NCI-H1092 (cell line): ENCODE measurements at regions not wholly inside any gene's neighbourhood (a gene's known extent, or its start where the extent isn't known, plus 50 kb on each side); places are given as distances from the start of the nearest gene placed in this dataset.

Experiments used
- DNase-seq: peaks from one replicate; lab custom pipeline; 2025; lab: John Stamatoyannopoulos, UW

DNA sequence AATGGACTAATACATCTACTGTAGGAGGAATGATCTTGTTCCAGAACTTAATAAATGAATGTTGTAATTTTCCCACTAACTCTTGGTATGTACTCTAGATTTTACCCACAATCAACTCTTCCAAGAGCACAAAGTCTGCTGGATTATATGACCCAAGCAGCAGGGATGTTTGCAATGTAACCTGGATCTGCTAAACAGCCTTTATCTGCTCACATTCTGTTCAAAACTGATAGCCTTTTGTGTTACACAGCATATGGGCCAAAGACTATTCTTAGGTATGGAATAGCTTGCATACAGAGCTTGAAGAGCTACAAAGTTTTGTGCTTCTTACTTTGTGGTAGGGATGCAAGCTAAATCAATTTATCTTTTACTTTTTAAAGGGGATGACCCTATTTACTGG lies 213.7 kb upstream of the DCN start:
- DNase-seq: no peak

GRCh38 chr12:91395628-91396135 lies 213.1 kb upstream of the DCN start:
- DNase-seq: no peak

DNA sequence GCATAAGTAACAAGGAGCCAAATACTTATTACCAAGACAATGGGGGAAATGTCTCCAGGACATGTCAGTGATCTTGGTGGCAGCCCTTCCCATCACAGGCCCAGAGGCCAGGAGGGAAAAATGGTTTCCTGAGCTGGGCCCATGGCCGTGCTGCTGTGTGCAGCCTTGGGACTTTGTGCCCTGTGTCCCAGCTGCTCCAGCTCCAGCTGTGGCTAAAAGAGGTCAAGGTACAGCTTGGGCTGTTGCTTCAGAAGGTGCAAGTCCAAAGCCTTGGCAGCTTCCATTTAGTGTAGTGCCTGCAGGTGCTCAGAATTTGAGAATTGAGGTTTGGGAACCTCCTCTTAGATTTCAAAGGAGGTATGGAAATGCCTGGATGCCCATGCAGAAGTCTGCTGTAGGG lies 212.3 kb upstream of the DCN start:
- no peak for DNase-seq

DNA sequence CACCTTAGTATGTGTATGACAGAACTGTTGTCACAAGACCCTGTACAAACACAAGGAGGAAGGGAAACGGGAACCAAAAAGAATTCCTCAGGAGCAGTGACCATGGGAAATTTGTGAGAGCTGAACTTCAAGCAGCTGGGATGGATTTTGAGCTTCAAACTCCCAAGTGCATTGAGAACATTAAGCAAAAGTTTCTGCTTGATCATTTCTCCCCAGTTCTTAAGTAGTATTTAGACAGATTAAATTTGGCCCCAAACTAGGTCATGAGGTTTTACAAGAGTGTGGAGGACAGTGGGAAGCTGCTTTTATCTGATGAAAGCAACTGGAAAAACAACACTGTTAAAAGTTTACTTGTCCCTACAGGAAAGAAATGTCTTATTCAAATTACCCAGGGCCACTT lies 206.0 kb upstream of the DCN start:
- DNase-seq: no peak

- no peak for DNase-seq
Measured at GRCh38 chr12:91387461-91388134, 205.0 kb upstream of the DCN start.

GRCh38 chr12:91384806-91385205 lies 202.2 kb upstream of the DCN start:
- no peak for DNase-seq

- no peak for DNase-seq
Measured at GRCh38 chr12:91384366-91384765, 201.7 kb upstream of the DCN start.

DNA sequence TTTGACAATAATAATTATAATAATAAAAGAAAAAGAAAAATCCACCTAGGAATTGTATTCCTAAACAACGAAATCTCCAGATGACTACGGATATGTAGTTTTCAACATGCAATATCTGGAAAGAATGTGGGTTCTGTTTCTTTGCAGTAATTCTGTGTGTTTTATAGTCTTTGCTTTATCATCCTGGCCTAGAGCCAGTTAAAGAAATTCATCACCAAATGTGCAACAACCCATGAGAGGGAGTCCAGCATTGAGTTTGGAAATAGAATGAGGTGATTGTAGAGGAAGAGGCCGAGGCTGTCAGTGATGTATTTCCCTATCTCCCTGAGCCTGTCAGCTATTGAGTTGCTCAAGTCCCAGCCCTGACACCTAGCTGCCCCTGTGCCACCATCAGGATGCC lies 200.5 kb upstream of the DCN start:
- no peak for DNase-seq

GRCh38 chr12:91382081-91382543 lies 199.5 kb upstream of the DCN start:
- peak; percentile 31 for DNase-seq

DNA sequence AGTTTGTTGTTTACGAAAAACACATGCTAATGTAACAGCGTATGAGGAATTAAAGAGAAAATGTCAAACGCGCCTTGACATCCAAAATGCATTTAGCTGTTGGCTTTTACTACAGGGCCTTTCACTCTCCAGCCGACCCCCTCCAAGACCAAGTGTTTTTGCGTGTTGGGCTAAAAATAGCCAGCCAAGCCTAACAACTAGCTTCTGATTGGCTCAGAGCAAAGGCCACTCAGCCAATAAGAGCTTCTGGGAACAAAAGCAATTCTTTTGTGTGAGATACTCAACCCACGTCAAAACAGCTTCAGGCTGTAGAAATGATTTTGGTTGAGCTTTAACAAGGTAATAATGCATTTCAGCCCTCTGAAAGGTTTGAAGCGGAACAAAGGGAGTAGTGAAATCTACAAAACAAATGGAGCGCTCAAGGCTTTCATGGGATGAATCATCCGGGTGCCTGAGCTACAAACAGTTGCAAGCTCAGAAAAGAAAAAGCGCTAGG lies 198.7 kb upstream of the DCN start:
- DNase-seq: no peak

- DNase-seq: no peak
Measured at GRCh38 chr12:91380631-91381030, 198.0 kb upstream of the DCN start.

GRCh38 chr12:91379051-91379775 lies 196.6 kb upstream of the DCN start:
- DNase-seq: no peak

DNA sequence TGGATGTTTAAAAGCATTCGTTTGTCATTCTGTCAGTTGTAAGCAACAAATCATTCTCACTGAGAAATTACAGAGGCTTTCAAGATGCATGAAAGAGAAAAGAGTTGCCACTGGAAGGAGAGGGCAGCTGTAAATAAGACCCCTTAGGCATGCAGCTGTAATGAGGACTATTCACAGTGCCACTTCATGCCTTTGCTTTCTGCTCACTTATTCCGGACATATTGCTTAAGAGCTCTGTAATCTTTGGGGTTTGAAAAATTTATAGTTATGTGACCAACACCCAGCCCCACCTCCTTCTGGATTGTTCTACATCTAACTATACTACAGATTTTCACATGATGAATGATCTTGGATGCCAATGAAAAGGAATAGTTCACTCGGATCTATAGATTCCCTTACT lies 194.8 kb upstream of the DCN start:
- DNase-seq: no peak

GRCh38 chr12:91373086-91373485 lies 190.5 kb upstream of the DCN start:
- no peak for DNase-seq

DNA sequence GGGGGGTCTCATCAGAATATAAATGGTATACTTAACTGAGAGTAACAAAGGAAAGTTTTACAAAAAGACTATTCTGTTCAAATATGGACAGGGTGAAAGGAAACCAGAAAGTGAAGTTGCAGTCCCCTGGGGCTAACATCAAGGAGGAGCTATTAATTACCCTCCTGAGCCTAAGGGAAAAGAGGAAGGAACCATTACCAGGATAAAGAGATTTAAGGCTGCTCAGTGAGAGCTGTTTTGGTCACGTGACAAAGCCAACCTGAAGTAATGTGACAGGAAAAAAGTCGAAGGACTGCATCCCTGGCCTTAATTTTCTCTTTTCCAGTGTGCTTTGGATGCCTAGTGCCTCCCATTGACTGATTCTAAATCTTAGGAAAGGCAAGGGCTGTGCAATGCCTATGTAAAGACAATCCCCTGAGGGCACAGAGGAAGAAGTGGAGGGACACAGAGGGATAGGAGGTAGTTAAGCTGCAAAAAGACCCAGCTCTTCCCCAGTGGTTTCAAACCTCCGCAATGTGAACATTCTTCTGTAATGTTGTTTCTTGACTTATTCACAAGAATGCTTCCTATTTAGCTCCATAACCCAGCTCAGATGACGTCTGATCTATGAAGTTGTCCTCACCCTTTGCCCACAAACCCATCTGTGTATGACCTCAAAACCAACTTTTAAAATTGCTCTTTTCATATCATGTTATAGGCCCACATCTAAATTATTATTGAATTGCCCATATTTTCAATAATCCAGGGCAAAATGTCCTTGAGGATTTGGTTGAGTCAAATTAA lies 187.7 kb upstream of the DCN start:
- no peak for DNase-seq

- DNase-seq: no peak
Measured at GRCh38 chr12:91368613-91369012, 186.0 kb upstream of the DCN start.

GRCh38 chr12:91367234-91367849 lies 184.7 kb upstream of the DCN start:
- DNase-seq: no peak

DNA sequence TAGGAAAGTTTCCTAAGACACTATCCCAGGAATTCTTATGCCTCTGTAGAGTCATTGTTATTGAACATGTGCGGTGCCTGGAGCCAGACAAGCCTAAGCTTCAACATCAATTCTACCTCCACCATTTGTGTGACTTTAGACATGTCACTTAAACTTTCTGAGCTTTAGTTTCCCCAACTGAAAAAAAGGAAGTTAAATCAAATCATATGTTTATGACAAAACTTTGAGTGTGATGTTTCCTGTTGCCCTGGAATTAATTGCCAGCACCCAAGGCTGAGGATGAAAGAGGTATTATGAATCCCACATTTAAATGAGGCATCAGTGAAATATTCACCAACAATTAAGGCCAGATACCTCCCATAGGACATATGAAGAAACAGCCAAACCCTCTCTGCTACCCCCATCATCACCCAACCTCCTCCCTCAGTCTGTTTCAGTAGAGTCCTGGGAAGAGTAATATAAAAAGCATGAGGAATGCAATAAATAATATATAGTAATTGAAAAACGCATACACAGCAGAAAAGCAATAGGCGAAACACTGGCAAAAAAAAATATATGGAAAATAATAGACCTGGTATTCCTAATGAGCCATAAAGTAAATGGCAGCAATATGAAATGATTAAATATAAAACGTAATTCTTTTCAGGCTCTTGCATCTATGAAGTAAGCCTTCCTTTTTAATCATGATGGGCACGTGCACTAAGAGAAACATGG lies 182.0 kb upstream of the DCN start:
- DNase-seq: no peak

DNA sequence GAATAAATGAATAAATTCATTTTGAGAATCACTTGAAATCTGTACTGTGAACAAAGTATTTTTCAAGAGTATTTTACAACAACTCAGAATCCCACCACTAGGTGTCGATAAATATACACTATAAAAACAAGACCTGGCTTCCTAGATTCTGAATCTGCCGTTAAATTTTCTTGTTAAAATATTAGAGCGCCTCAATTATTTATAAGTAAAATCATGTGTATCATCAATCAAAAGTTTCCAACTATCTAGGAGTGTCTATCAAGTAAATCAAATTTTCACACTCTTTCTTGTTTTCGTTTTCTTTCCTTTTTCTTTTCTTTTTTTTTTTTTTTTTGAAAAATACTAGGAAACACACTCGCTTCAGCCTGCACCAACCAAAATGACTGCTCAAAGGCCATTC lies 179.2 kb upstream of the DCN start:
- DNase-seq: no peak

GRCh38 chr12:91357381-91357780 lies 174.8 kb upstream of the DCN start:
- DNase-seq: no peak

GRCh38 chr12:91356405-91356804 lies 173.8 kb upstream of the DCN start:
- DNase-seq: no peak
